SW 1271 (cell line): ENCODE measurements at regions not wholly inside any gene's neighbourhood (a gene's known extent, or its start where the extent isn't known, plus 50 kb on each side); places are given as distances from the start of the nearest gene placed in this dataset.

ENCODE experiments used
- DNase-seq, 2 experiments: peaks; one replicate each; lab custom pipeline; 2025; lab: John Stamatoyannopoulos, UW

DNA sequence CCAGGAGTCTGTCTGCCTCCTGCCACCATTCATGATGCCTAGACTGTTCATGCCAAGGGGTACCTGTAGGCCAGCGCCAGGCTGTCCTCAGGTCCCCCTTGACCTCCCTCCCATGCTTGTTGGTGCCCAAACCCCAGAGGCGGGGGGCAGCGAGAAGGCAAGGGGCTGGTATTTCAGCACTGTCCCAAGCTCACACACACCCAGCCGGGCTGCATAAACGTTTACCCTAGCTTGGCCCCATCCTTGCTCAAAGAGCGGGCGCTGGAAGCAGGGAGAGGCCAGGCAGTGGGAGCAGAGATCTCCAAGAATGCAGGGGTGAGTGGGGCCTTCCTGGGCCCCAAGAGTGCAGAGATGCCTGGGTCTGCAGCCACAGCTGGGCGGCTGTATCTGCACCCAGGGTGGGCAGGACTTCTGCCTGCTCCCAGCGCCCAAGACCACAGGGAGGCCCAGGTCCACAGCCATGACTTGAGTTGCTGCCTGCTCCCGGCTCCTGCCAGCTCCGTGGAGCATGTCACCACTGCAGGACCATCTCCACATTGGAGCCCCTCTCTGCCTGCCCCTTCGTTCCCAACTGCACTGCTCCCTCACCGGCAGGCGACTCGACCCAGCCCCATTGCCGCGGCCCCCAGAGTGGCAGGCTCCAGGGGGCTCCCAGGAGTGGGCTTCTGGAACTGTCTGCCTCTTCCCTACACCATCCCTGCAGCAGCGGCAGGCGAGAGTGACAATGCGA lies 616.6 kb downstream of the METTL4 start:
- no peak for DNase-seq

DNA sequence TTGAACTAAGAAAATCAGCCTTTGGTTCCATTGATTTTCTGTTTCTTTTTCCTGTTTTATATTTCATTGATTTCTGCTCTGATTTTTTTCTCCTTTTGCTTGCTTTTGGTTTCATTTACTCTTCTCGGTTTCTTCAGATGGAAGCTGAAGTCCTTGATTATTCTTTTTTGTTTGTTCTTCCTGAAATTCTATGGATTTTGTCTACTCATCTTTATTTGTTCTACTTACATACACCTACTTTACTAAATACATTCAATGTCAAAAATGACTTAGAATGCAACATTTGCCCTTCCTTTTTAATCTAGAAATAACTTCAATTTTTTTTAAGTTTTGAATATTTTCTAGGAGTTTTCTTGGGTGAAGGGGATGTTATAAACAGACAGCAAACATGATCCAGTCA lies 612.5 kb downstream of the METTL4 start:
- DNase-seq: no peak

DNA sequence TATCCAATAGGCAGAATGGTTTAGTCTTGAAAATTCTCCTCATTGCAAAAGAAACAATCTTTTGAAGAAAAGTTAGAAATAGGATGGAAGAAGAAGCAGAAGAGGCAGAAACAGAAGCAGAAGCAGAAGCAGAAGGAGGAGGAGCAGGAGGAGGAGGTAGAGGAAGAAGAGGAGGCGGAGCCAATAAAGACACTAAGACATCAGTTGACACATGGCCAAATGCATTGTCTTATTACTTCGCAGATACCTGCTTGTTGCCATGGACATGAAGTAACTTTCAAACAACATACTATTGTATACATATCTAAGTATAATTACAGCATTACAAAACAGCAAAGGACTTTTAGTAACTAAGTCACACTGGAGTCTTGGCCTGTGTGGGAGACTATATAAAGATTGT lies 606.3 kb downstream of the METTL4 start:
- DNase-seq: no peak

DNA sequence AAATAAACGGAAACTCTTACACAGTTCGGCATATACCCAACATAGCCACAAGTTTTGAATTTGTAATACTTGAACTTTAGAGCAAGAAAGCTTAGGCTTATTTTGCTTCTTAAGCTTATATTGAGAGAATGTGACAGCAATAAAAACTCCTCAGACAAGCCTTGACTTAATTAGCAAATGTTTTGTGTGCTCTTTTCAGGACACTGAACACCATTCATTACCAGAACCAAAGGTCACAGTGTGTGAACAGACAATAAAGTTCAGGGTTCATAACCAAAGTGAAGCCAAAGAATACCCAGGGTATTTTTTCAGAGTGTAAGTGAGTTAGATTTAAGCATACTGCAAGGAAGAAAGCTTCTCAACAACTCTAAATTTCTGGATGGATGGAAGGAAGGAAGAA lies 605.8 kb downstream of the METTL4 start:
- DNase-seq: no peak

DNA sequence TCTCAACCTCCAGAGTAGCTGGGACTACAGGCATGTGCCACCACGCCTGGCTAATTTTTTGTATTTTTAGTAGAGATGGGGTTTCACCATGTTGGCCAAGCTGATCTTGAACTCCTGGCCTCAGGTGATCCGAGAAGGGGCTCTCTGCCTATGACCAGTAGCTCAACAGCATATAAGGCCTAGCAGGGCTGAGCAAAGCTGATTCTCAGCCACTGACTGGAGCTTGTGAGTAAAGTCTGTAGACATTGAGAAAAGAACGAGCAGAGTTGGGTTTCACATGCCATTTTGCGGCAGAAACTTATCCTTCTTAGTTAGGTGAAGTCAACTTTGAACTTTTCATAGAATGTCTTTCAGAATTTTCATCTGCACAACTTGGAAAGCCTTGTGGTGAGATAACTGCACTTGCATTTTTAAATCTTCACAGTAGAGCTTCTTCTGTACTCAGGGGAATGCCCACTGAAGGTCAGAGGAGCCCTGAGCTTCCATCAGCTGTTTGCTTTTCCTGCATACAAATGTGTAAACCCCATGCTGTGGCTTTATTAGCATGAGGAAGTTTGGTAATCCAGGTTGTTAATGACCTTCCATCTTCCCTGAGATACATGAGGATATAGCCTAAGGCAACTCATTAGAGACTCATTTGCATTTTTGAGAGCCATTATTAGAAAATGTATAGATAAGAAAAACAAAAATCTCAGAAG lies 602.4 kb downstream of the METTL4 start:
- no peak for DNase-seq

GRCh38 chr18:1976484-1976883 lies 594.8 kb downstream of the METTL4 start:
- no peak for DNase-seq

- DNase-seq: no peak
Observed at GRCh38 chr18:1982056-1982455, 589.2 kb downstream of the METTL4 start.

- no peak for DNase-seq
Observed at GRCh38 chr18:1983746-1984515, 587.4 kb downstream of the METTL4 start.

DNA sequence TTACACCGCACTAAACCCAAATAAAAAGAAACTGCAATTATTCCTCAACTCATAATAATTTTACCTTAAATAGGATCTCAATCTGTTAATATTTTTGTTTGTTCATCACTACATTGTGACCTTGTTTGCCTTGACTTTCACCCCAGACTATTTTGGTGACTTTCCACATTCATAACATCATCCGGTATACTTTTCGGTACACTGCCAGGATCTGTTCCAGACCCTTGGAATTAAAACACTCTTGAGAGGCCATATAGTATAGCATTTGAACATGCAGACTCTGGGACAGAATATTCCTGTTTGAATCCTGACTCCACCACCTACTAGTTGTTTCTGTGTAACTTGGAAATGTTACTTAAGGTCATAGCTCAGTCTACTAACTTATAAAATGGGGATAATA lies 577.4 kb downstream of the METTL4 start:
- no peak for DNase-seq

GRCh38 chr18:1994471-1994870 lies 576.8 kb downstream of the METTL4 start:
- DNase-seq: no peak

GRCh38 chr18:1995041-1995612 lies 576.2 kb downstream of the METTL4 start:
- no peak for DNase-seq

GRCh38 chr18:1998121-1998520 lies 573.2 kb downstream of the METTL4 start:
- DNase-seq: no peak

- DNase-seq: no peak
Observed at GRCh38 chr18:1999387-1999786, 571.9 kb downstream of the METTL4 start.

DNA sequence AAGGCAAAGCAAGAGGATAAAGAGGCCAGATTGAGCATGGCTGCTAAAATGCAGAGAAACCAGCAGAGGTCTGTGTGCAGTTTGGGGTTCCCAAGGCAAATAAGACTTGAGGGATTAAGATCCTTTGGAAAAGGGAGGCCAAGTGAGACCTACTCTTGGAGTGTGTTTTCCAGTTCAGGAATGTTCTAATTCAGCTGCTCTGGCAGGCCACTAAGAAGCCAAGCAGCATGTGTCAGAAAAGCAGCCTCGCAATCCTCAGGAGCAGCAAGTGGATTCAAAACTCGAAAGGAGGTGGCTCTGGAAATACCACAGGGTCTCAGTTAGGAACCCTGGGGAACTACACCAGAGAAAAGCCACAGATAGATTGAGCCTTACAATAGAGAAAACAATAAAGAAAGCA lies 569.2 kb downstream of the METTL4 start:
- no peak for DNase-seq

- no peak for DNase-seq
Observed at GRCh38 chr18:2002604-2003003, 568.7 kb downstream of the METTL4 start.

- DNase-seq: no peak
Observed at GRCh38 chr18:2009942-2010697, 561.2 kb downstream of the METTL4 start.

DNA sequence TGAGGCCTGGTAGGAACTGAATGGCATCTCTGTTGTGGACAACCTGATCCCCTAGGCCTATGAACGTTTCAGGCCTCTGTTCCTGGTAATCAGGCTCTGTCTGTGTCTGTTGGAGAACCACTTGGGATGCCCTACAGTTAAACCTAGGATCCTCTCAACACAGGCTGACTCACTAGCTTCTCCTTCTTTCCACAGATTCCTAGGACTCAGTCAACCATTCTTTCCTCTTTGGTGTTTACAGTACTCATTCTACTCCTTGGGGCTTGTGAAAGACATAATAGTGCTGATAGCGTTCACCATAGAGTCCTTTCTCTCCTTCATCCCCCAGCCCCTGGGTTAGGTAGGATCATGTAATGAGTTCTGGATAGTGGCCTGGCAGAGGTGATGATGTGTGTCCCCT lies 544.3 kb downstream of the METTL4 start:
- DNase-seq: no peak

- DNase-seq: no peak
Observed at GRCh38 chr18:2027756-2028155, 543.5 kb downstream of the METTL4 start.

DNA sequence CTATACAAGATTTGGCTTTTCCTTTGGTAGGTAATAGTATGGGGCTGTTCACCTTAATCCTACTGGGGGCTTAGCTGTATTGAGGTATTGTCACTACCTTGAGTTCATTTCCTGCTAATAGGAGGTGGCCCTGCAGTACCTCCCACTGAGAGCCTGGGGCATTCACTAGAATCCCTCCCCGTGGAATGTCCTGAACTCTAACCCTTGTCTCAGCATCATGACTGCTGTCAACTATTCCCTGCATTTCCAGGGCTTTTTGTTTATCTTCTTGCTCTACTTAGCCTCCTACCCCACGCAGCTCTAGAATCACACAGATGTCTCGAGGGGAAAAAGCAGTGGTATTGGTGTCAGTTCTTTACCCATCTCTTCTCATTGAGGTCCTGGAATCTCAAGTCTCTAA lies 542.3 kb downstream of the METTL4 start:
- DNase-seq: no peak

DNA sequence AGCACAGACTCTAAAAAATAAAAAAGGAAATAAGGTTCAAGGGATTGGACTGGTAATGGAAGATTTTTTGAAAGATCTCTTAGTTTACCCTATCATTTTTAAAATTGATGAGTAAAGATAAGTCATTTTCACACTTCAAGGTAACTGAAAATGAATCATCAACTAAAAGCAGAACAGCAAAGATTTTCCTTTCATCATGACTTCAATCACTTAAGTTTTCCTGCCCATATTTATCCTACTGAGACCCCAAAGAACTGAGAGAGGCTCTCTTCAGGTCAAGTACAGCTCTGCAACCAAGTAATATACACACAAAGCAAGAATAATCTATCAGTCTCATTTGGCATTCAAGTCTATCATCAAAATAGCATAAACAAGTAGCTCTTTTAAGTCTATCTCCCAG lies 540.7 kb downstream of the METTL4 start:
- DNase-seq: no peak

DNA sequence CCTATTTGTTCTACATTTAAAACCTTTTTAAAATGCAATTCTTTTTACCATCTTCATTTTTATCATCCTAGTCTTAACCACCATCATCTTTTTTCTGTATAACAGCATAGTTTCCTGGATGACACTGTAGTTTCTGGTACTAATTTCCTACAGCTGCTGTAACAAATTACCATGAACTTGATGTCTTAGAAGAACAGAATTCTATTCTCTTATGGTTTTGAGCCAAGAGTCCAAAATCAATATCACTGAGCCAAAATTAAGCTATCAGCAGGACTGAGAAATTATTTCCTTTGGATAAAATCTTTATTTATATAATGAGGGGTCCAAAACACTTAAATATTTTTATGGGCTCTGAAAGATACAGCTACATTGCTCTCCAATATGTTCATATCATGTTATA lies 539.3 kb downstream of the METTL4 start:
- DNase-seq: no peak

GRCh38 chr18:2035056-2035455 lies 536.2 kb downstream of the METTL4 start:
- DNase-seq: no peak
